Upper lobe of left lung (tissue), 6 donors: ENCODE measurements at regions not wholly inside any gene's neighbourhood (a gene's known extent, or its start where the extent isn't known, plus 50 kb on each side); places are given as distances from the start of the nearest gene placed in this dataset.

Experiments used
- ATAC-seq, 2 donors: fragments of 200-7000 bp; cut with Tn5 transposase; one replicate each; pipeline ENCODE4 v1.9.1; 2022; ENCODE audit warnings: mild to moderate bottlenecking in 2 of 2, moderate library complexity in 2 of 2; ENCODE audit not compliant: low FRiP score in 2 of 2
- DNase-seq, 2 donors: peaks; one replicate each; pipeline ENCODE4 v3.0.0-alpha.2; 2019 to 2020
- H3K27ac ChIP-seq, 4 donors: fragments of 200-600 bp; sonication (generic); one replicate each; pipeline ENCODE4 v1.5.1; 2016 to 2019
- H3K27me3 ChIP-seq, 4 donors: fragments of 200-600 bp; sonication (generic); one replicate each; pipeline ENCODE4 v1.5.1; 2017 to 2019
- H3K36me3 ChIP-seq, 4 donors: fragments of 200-600 bp; sonication (generic); one replicate each; pipeline ENCODE4 v1.5.1; 2016 to 2019
- H3K4me1 ChIP-seq, 4 donors: fragments of 200-600 bp; sonication (generic); one replicate each; pipeline ENCODE4 v1.5.1; 2018 to 2019
- H3K4me3 ChIP-seq, 4 donors: fragments of 200-600 bp; sonication (generic); one replicate each; pipeline ENCODE4 v1.5.1; 2017 to 2019; ENCODE audit warnings: mild to moderate bottlenecking in 2 of 4, moderate library complexity in 1 of 4
- H3K9me3 ChIP-seq, 4 donors: fragments of 200-600 bp; sonication (generic); one replicate each; pipeline ENCODE4 v1.5.1; 2018 to 2019
- CTCF ChIP-seq, 6 experiments: fragments of 450-650 bp in 4 of 6; fragments of 200-600 bp in 2 of 6; sonication (generic) in 2 of 6; IDR thresholded peaks; one replicate each; pipeline ENCODE4 v1.5.1; 2016 to 2019; ENCODE audit warnings: antibody characterized with exemption in 6 of 6
- EP300 ChIP-seq, 4 donors: sonication (generic); formaldehyde crosslinking; IDR thresholded peaks; one replicate each; pipeline ENCODE4 v1.5.1; 2017; ENCODE audit warnings: antibody characterized with exemption in 4 of 4, control low read depth in 2 of 4
- POLR2A ChIP-seq, 4 donors: fragments of 450-650 bp; IDR thresholded peaks; one replicate each; pipeline ENCODE4 v1.5.1; 2016 to 2017; ENCODE audit warnings: antibody characterized with exemption in 4 of 4, mild to moderate bottlenecking in 2 of 4
- POLR2AphosphoS5 ChIP-seq, 2 donors: sonication (generic); formaldehyde crosslinking; IDR thresholded peaks; one replicate each; pipeline ENCODE4 v1.5.1; 2017; ENCODE audit warnings: antibody characterized with exemption in 2 of 2
- WGBS, 2 donors: methylation state at CpG; one replicate each; pipeline ENCODE4 v1.1.5; 2017 to 2018; 5-methylcytosine and 5-hydroxymethylcytosine counted together
- donor health status: DM: no; HTN: no; CAD: no; lungs with moderate emphysema.
- donor health status: DM: no; HTN: yes; CAD: no; lungs with severe emphysema.

- ATAC-seq, result no peak
- TF ChIP-seq POLR2AphosphoS5 (IDR thresholded peaks at IDR 0.05), result no peak
- no peak for TF ChIP-seq CTCF (IDR thresholded peaks at IDR 0.05)
- TF ChIP-seq POLR2A (IDR thresholded peaks at IDR 0.05), result no peak
- TF ChIP-seq EP300 (IDR thresholded peaks at IDR 0.05), result no peak
- H3K27ac ChIP-seq, result no peak overlapping the region
- WGBS, 2 donors, result 91 to 95% methylated on average over 2 of the region's 2 CpGs
- no peaks in the 10 kb centered on the region for H3K4me1 ChIP-seq
- H3K4me3 ChIP-seq, result no peak overlapping the region
- no peaks in the 10 kb centered on the region for H3K36me3 ChIP-seq
- H3K27me3 ChIP-seq, result no peaks in the 10 kb centered on the region
- no peaks in the 10 kb centered on the region for H3K9me3 ChIP-seq
- DNase-seq, result no peak
Measured at GRCh38 chr4:132651196-132651595, 497.9 kb upstream of the PCDH10 start.

GRCh38 chr4:132660181-132660580 is 488.9 kb upstream of the PCDH10 start:
- 33 to 62% methylated on average over 1 of the region's 1 CpG for WGBS, 2 donors
- DNase-seq, result no peak
- TF ChIP-seq POLR2A (IDR thresholded peaks at IDR 0.05) (no peak), CTCF (IDR thresholded peaks at IDR 0.05) (no peak), EP300 (IDR thresholded peaks at IDR 0.05) (no peak), POLR2AphosphoS5 (IDR thresholded peaks at IDR 0.05) (no peak)

GRCh38 chr4:132662456-132662855 is 486.6 kb upstream of the PCDH10 start:
- no peak overlapping the region for H3K4me3 ChIP-seq
- ATAC-seq (no peak), DNase-seq (no peak)
- H3K27me3 ChIP-seq, result no peaks in the 10 kb centered on the region
- TF ChIP-seq POLR2A (IDR thresholded peaks at IDR 0.05) (no peak), CTCF (IDR thresholded peaks at IDR 0.05) (no peak), POLR2AphosphoS5 (IDR thresholded peaks at IDR 0.05) (no peak), EP300 (IDR thresholded peaks at IDR 0.05) (no peak)
- 88 to 97% methylated on average over 1 of the region's 1 CpG for WGBS, 2 donors
- no peak overlapping the region for H3K27ac ChIP-seq
- H3K4me1 ChIP-seq, result no peaks in the 10 kb centered on the region
- no peaks in the 10 kb centered on the region for H3K9me3 ChIP-seq
- no peaks in the 10 kb centered on the region for H3K36me3 ChIP-seq

More at GRCh38 chr4:132660181-132660580, 488.9 kb upstream of the PCDH10 start:
- Histone ChIP-seq H3K4me3 (no peak overlapping the region), H3K9me3 (no peaks in the 10 kb centered on the region), H3K27me3 (no peaks in the 10 kb centered on the region), H3K4me1 (no peaks in the 10 kb centered on the region), H3K27ac (no peak overlapping the region), H3K36me3 (no peaks in the 10 kb centered on the region)
- no peak for ATAC-seq

GRCh38 chr4:132669786-132670185 is 479.3 kb upstream of the PCDH10 start:
- Histone ChIP-seq H3K27me3 (no peaks in the 10 kb centered on the region), H3K4me3 (no peak overlapping the region), H3K4me1 (no peaks in the 10 kb centered on the region), H3K9me3 (no peaks in the 10 kb centered on the region), H3K27ac (no peak overlapping the region), H3K36me3 (no peaks in the 10 kb centered on the region)
- WGBS, 2 donors, result 0% methylated on average over 1 of the region's 1 CpG
- no peak for TF ChIP-seq POLR2AphosphoS5 (IDR thresholded peaks at IDR 0.05)
- no peak for TF ChIP-seq EP300 (IDR thresholded peaks at IDR 0.05)
- DNase-seq (no peak), ATAC-seq (no peak)

- Histone ChIP-seq H3K27me3 (no peaks in the 10 kb centered on the region), H3K4me3 (no peak overlapping the region), H3K36me3 (no peaks in the 10 kb centered on the region), H3K9me3 (no peaks in the 10 kb centered on the region), H3K4me1 (no peaks in the 10 kb centered on the region), H3K27ac (no peak overlapping the region)
- TF ChIP-seq EP300 (IDR thresholded peaks at IDR 0.05), result no peak
- TF ChIP-seq POLR2AphosphoS5 (IDR thresholded peaks at IDR 0.05), result no peak
- no peak for TF ChIP-seq CTCF (IDR thresholded peaks at IDR 0.05)
- TF ChIP-seq POLR2A (IDR thresholded peaks at IDR 0.05), result no peak
- ATAC-seq (no peak), DNase-seq (no peak)
- WGBS, 2 donors, result 77 to 78% methylated on average over 1 of the region's 1 CpG
Measured at GRCh38 chr4:132670557-132670956, 478.5 kb upstream of the PCDH10 start.
